GM12878 (cell line): ENCODE measurements at regions not wholly inside any gene's neighbourhood (a gene's known extent, or its start where the extent isn't known, plus 50 kb on each side); places are given as distances from the start of the nearest gene placed in this dataset.

Source experiments
- ATAC-seq: fragments of 200-7000 bp; cut with Tn5 transposase; 3 replicates; pipeline ENCODE4 v1.9.1; 2020; ENCODE audit warnings: mild to moderate bottlenecking, moderate library complexity
- BruUV-seq: library from RNA; stranded (reverse); fragments of 400-500 nt; replicated peaks from 2 replicates; lab custom pipeline; 2021; lab: Mats Ljungman, UMichigan
- CTCF ChIA-PET: fragments of 300-600 bp; sonication (Branson Sonifier 250); formaldehyde crosslinking; extraction: SDS; loops from one replicate; lab custom pipeline; 2021; ENCODE audit warnings: inconsistent platforms; lab: Yijun Ruan, JAX
- POLR2A ChIA-PET: fragments of 350-600 bp; formaldehyde crosslinking; extraction: SDS; loops from one replicate; lab custom pipeline; 2021; ENCODE audit warnings: inconsistent platforms; lab: Charles Lee
- RAD21 ChIA-PET: fragments of 300-600 bp; sonication (Branson Sonifier 250); formaldehyde crosslinking; loops from one replicate; lab custom pipeline; 2023; ENCODE audit warnings: antibody characterized with exemption; ENCODE audit not compliant: unreplicated experiment; lab: Charles Lee
- SMC1A ChIA-PET: fragments of 300-600 bp; sonication (Branson Sonifier 250); formaldehyde crosslinking; loops from one replicate; lab custom pipeline; 2023; ENCODE audit not compliant: unreplicated experiment, uncharacterized antibody; lab: Charles Lee
- DNase-seq: peaks from one replicate; pipeline ENCODE4 v3.0.0-alpha.2; 2011; ENCODE audit warnings: low read depth, low spot score
- FAIRE-seq: peaks from 3 replicates; lab custom pipeline; 2011; peaks lifted over from hg19 to GRCh38; lab: Jason Lieb, UNC
- H2AFZ ChIP-seq: 2 replicates; pipeline ENCODE4 v1.6.0; 2011; ENCODE audit warnings: low read depth, low read length, control low read depth; ENCODE audit not compliant: control insufficient read depth
- H3K27ac ChIP-seq: 2 replicates; pipeline ENCODE4 v1.5.1; 2011; ENCODE audit warnings: control low read depth; ENCODE audit not compliant: control insufficient read depth, insufficient read depth
- H3K27me3 ChIP-seq, 2 experiments: replicated peaks in 1 of 2; 2 replicates each; pipeline versions ENCODE4 v1.6.0 to v1.6.1; 2011; ENCODE audit warnings: low read length in 1 of 2; ENCODE audit not compliant: control insufficient read depth in 2 of 2, insufficient read depth in 2 of 2
- H3K36me3 ChIP-seq, 2 experiments: 2 replicates each; pipeline ENCODE4 v1.5.1; 2011; ENCODE audit warnings: low read length in 1 of 2; ENCODE audit not compliant: control insufficient read depth in 2 of 2, insufficient read depth in 2 of 2
- H3K4me1 ChIP-seq: 2 replicates; pipeline ENCODE4 v1.6.1; 2011; ENCODE audit warnings: mild to moderate bottlenecking, low read length, moderate library complexity, mixed read lengths; ENCODE audit not compliant: control insufficient read depth, insufficient read depth
- H3K4me2 ChIP-seq: 2 replicates; pipeline ENCODE4 v1.6.0; 2011; ENCODE audit warnings: control low read depth; ENCODE audit not compliant: control insufficient read depth, insufficient read depth
- H3K4me3 ChIP-seq: fragments of 200-600 bp; sonication (generic); 2 replicates; pipeline ENCODE4 v1.5.1; 2016
- H3K79me2 ChIP-seq: 2 replicates; pipeline ENCODE4 v1.6.0; 2011; ENCODE audit warnings: low read length; ENCODE audit not compliant: control insufficient read depth, insufficient read depth
- H3K9ac ChIP-seq: 2 replicates; pipeline ENCODE4 v1.8.0; 2011; ENCODE audit warnings: low read length, control low read depth, mixed read lengths; ENCODE audit not compliant: control insufficient read depth, insufficient read depth
- H3K9me3 ChIP-seq: replicated peaks from 3 replicates; pipeline ENCODE4 v1.5.1; 2011; ENCODE audit warnings: mild to moderate bottlenecking, low read length; ENCODE audit not compliant: control insufficient read depth, insufficient read depth
- H4K20me1 ChIP-seq: 2 replicates; pipeline ENCODE4 v1.6.0; 2011; ENCODE audit not compliant: control insufficient read depth, insufficient read depth
- BMI1 ChIP-seq: fragments of 450-650 bp; IDR thresholded peaks from 2 replicates; pipeline ENCODE4 v1.6.1; 2016; ENCODE audit warnings: mild to moderate bottlenecking, moderate library complexity, borderline replicate concordance
- HDGF ChIP-seq: fragments of 450-650 bp; IDR thresholded peaks from 2 replicates; pipeline ENCODE4 v1.6.1; 2016; ENCODE audit warnings: antibody characterized with exemption
- YBX1 ChIP-seq: fragments of 450-650 bp; IDR thresholded peaks from 2 replicates; pipeline ENCODE4 v1.6.1; 2016; ENCODE audit warnings: antibody characterized with exemption
- WGBS: methylation state at CpG from one replicate; pipeline ENCODE4 v1.1.6; 2016; ENCODE audit warnings: low lambda C conversion rate; ENCODE audit not compliant: insufficient replicate concordance, insufficient coverage; ENCODE audit errors: missing lambda C conversion rate; 5-methylcytosine and 5-hydroxymethylcytosine counted together
- in situ Hi-C: fragments of 300-500 bp; cut with MboI; formaldehyde crosslinking; loops from 9 replicates; pipeline ENCODE4 v1.14.3; 2018; ENCODE audit warnings: mixed read lengths
- intact Hi-C: fragments of 100-400 bp; cut with micrococcal nuclease; formaldehyde crosslinking; loops from one replicate; pipeline ENCODE4 v1.14.2; 2022; ENCODE audit not compliant: unreplicated experiment
- TF ChIP-seq, protein P1 (sequence below): fragments of 450-650 bp; formaldehyde crosslinking; IDR thresholded peaks from 2 replicates; pipeline ENCODE4 v1.4.0; 2022; ENCODE audit warnings: mild to moderate bottlenecking, moderate library complexity
- TF ChIP-seq, protein P2 (sequence below): IDR thresholded peaks from 2 replicates; pipeline ENCODE4 v1.6.1; 2011; ENCODE audit warnings: borderline replicate concordance, low read depth, mild to moderate bottlenecking, moderate library complexity, low read length; ENCODE audit not compliant: insufficient read depth, poor library complexity, severe bottlenecking

DNA sequence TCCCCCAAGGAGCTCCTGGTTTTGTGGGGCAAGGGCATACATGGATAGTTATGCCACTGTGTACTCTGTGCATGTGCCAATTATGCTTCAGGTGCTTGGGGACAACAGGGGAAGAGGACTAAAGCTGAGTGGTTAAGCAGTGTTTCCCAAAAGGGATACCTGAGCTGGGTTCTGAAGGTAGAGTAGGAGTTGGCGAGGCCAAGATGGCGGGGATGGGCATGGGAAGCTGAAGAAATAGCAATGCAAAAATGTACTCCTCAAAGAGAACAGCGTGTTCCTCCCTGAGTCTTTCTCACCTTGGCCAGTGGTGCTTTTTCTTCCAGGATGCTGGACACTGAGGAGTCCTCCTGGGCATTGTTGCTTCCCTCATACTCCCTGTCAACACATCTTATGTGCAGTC, 90.0 kb upstream of the LARGE1 start:
- ATAC-seq, result no peak
- FAIRE-seq, result no peak
- in situ Hi-C loops, result no loop called here

More for the DNA sequence above, 90.0 kb upstream of the LARGE1 start:
- no peak overlapping the region for H3K27ac ChIP-seq
- ChIA-PET SMC1A (no interaction called here), CTCF (no interaction called here), POLR2A (no interaction called here), RAD21 (no interaction called here)
- WGBS, result 0% methylated on average over 3 of the region's 3 CpGs
- no peaks in the 10 kb centered on the region for H3K27me3 ChIP-seq
- no peak overlapping the region for H3K4me3 ChIP-seq
- no peaks in the 10 kb centered on the region for H3K79me2 ChIP-seq
- no peak for DNase-seq
- BruUV-seq, result no TSS peak
- H3K9ac ChIP-seq, result no peak overlapping the region
- no peak overlapping the region for H2AFZ ChIP-seq
- no peaks in the 10 kb centered on the region for H3K4me1 ChIP-seq
- H3K4me2 ChIP-seq, result no peak overlapping the region
- H3K36me3 ChIP-seq, result no peaks in the 10 kb centered on the region
- intact Hi-C loops, result no loop called here
- no peaks in the 10 kb centered on the region for H4K20me1 ChIP-seq
- no peaks in the 10 kb centered on the region; the same call in 2 of the 3 replicates for H3K9me3 ChIP-seq
- TF ChIP-seq YBX1, result no peak
- no peak for TF ChIP-seq BMI1
- no peak for TF ChIP-seq HDGF
- TF ChIP-seq, protein P1, sequence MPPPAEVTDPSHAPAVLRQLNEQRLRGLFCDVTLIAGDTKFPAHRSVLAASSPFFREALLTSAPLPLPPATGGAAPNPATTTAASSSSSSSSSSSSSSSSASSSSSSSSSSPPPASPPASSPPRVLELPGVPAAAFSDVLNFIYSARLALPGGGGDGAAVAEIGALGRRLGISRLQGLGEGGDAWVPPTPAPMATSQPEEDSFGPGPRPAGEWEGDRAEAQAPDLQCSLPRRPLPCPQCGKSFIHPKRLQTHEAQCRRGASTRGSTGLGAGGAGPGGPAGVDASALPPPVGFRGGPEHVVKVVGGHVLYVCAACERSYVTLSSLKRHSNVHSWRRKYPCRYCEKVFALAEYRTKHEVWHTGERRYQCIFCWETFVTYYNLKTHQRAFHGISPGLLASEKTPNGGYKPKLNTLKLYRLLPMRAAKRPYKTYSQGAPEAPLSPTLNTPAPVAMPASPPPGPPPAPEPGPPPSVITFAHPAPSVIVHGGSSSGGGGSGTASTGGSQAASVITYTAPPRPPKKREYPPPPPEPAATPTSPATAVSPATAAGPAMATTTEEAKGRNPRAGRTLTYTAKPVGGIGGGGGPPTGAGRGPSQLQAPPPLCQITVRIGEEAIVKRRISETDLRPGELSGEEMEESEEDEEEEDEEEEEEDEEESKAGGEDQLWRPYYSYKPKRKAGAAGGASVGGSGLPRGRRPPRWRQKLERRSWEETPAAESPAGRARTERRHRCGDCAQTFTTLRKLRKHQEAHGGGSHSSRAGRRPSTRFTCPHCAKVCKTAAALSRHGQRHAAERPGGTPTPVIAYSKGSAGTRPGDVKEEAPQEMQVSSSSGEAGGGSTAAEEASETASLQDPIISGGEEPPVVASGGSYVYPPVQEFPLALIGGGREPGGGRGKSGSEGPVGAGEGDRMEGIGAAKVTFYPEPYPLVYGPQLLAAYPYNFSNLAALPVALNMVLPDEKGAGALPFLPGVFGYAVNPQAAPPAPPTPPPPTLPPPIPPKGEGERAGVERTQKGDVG (CRISPR knock-in tag), result no peak
- TF ChIP-seq, protein P2, sequence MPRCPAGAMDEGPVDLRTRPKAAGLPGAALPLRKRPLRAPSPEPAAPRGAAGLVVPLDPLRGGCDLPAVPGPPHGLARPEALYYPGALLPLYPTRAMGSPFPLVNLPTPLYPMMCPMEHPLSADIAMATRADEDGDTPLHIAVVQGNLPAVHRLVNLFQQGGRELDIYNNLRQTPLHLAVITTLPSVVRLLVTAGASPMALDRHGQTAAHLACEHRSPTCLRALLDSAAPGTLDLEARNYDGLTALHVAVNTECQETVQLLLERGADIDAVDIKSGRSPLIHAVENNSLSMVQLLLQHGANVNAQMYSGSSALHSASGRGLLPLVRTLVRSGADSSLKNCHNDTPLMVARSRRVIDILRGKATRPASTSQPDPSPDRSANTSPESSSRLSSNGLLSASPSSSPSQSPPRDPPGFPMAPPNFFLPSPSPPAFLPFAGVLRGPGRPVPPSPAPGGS, result no peak
